Activated CD8-positive, alpha-beta T cell treated with anti-CD3 and anti-CD28 coated beads, Interleukin-2, amount 10 ng/mL, durations not matched to agents 7 days and 5 days (primary cell): ENCODE measurements at regions not wholly inside any gene's neighbourhood (a gene's known extent, or its start where the extent isn't known, plus 50 kb on each side); places are given as distances from the start of the nearest gene placed in this dataset.
A peak's percentile ranks its signal among the peaks of the same experiment; 100 is the strongest.
"Not testable (repeated sequence)": the region's sequence is repeated elsewhere in the genome, so short reads cannot be mapped to it uniquely, and the experiment has no call there.

ENCODE experiments used
- ATAC-seq: fragments of 150-1000 bp; cut with Tn5 transposase; one replicate; pipeline ENCODE4 v1.10.0; 2021; ENCODE audit warnings: moderate library complexity
- CTCF ChIA-PET: fragments of 350-600 bp; sonication (Branson Sonifier 250); formaldehyde crosslinking; loops from one replicate; lab custom pipeline; 2021; ENCODE audit warnings: antibody characterized with exemption; lab: Charles Lee
- POLR2A ChIA-PET: fragments of 350-600 bp; sonication (Branson Sonifier 250); formaldehyde crosslinking; loops from one replicate; lab custom pipeline; 2021; ENCODE audit warnings: antibody characterized with exemption; lab: Charles Lee
- DNase-seq: peaks from one replicate; pipeline ENCODE4 v3.0.0-alpha.2; 2020
- H3K27ac Mint-ChIP-seq: one replicate; pipeline ENCODE4 v1.8.0; 2021; ENCODE audit warnings: mild to moderate bottlenecking, mixed read lengths
- H3K27me3 Mint-ChIP-seq: one replicate; pipeline ENCODE4 v1.8.0; 2021; ENCODE audit warnings: low read depth, mixed read lengths
- H3K36me3 Mint-ChIP-seq: one replicate; pipeline ENCODE4 v1.8.0; 2021; ENCODE audit warnings: low read depth, mixed read lengths
- H3K4me1 Mint-ChIP-seq: one replicate; pipeline ENCODE4 v1.8.0; 2021; ENCODE audit warnings: low read depth, mixed read lengths
- H3K4me3 Mint-ChIP-seq: one replicate; pipeline ENCODE4 v1.8.0; 2021; ENCODE audit warnings: mild to moderate bottlenecking, mixed read lengths
- H3K9me3 Mint-ChIP-seq: one replicate; pipeline ENCODE4 v1.8.0; 2022; ENCODE audit warnings: mixed read lengths; ENCODE audit not compliant: insufficient read depth

DNA sequence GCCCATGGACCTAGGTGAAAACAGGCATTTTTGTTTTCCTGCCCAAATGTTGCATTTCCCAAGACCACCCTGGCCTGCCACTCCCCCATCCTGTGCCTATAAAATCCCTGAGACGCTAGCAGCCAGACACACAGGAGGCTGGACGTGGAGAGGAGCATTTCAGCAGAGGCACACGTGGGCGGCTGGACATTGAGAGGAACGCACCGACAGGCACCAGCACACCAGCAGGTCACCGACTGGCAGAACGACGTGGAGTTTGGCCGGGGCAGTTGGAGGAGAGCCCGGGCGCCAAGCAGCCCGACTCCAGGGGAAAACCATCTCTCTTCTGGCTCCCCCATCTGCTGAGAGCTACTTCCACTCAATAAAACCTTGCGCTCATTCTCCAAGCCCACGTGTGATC is 234.8 kb upstream of the SFRP2 start:
- H3K4me1 Mint-ChIP-seq, H3K36me3 Mint-ChIP-seq, H3K27ac Mint-ChIP-seq, CTCF ChIA-PET, ATAC-seq, H3K9me3 Mint-ChIP-seq, H3K4me3 Mint-ChIP-seq, POLR2A ChIA-PET, DNase-seq: not testable (repeated sequence)
- H3K27me3 Mint-ChIP-seq = peaks cover 12% of the 10 kb centered on the region

GRCh38 chr4:154019811-154020210 is 230.9 kb upstream of the SFRP2 start:
- POLR2A ChIA-PET = no interaction called here
- H3K36me3 Mint-ChIP-seq = no peaks in the 10 kb centered on the region
- no peak for DNase-seq

GRCh38 chr4:154018659-154019058 is 229.8 kb upstream of the SFRP2 start:
- Mint-ChIP-seq H3K4me1 (no peaks in the 10 kb centered on the region), H3K4me3 (no peak overlapping the region), H3K36me3 (no peaks in the 10 kb centered on the region), H3K9me3 (no peaks in the 10 kb centered on the region), H3K27me3 (peaks cover 11% of the 10 kb centered on the region), H3K27ac (no peak overlapping the region)
- ChIA-PET POLR2A (no interaction called here), CTCF (interaction anchor here (0.7 to 2.2 kb wide), 4 partner anchors 118 to 237 kb away, joined by 3 to 7 read pairs (median 5); no protein-coding TSS in a partner anchor)
- ATAC-seq = no peak
- DNase-seq = peak; percentile 22

More at GRCh38 chr4:154019811-154020210, 230.9 kb upstream of the SFRP2 start:
- Mint-ChIP-seq H3K9me3 (no peaks in the 10 kb centered on the region), H3K4me3 (no peak overlapping the region), H3K4me1 (no peaks in the 10 kb centered on the region), H3K27ac (no peak overlapping the region), H3K27me3 (peaks cover 8% of the 10 kb centered on the region)
- CTCF ChIA-PET = interaction anchor here (0.6 to 2.2 kb wide), 3 partner anchors 87 to 234 kb away, joined by 3 to 7 read pairs (median 3); no protein-coding TSS in a partner anchor
- ATAC-seq = no peak

DNA sequence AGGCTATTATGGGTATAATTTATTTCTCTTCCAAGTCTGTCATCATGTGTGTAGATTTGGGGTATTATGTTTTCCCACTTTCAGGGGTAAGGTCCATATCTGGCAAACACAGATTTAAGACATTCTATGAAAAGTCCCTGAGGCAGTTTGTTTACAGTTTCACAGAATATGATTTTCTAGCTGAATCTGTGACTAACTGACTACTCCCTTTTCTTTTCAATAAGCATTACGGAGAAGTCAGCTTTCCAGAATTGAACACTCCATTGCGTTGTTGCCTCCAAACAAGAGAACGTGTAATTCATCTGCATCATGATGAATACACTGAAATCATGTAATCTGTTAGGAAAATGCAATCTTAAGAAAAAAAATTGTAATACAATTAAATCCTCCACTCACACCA is 226.7 kb upstream of the SFRP2 start:
- no peak for ATAC-seq
- Mint-ChIP-seq H3K27ac (no peak overlapping the region), H3K27me3 (peaks cover 10% of the 10 kb centered on the region), H3K9me3 (no peaks in the 10 kb centered on the region), H3K4me3 (no peak overlapping the region), H3K36me3 (no peaks in the 10 kb centered on the region), H3K4me1 (no peaks in the 10 kb centered on the region)
- ChIA-PET POLR2A (no interaction called here), CTCF (no interaction called here)
- DNase-seq = no peak

- POLR2A ChIA-PET = no interaction called here
- Mint-ChIP-seq H3K9me3 (no peaks in the 10 kb centered on the region), H3K4me1 (no peaks in the 10 kb centered on the region), H3K27ac (no peak overlapping the region), H3K27me3 (peaks cover 9% of the 10 kb centered on the region), H3K4me3 (no peak overlapping the region), H3K36me3 (no peaks in the 10 kb centered on the region)
- ATAC-seq (no peak), DNase-seq (no peak)
- CTCF ChIA-PET = no interaction called here
Observed at GRCh38 chr4:154014407-154015321, 225.8 kb upstream of the SFRP2 start.

GRCh38 chr4:154013576-154013975 is 224.7 kb upstream of the SFRP2 start:
- peaks cover 9% of the 10 kb centered on the region for H3K27me3 Mint-ChIP-seq
- H3K4me1 Mint-ChIP-seq = no peaks in the 10 kb centered on the region
- ATAC-seq (no peak), DNase-seq (no peak)
- ChIA-PET POLR2A (no interaction called here), CTCF (no interaction called here)
- H3K36me3 Mint-ChIP-seq = no peaks in the 10 kb centered on the region
- H3K27ac Mint-ChIP-seq = no peak overlapping the region
- H3K9me3 Mint-ChIP-seq = no peaks in the 10 kb centered on the region
- H3K4me3 Mint-ChIP-seq = no peak overlapping the region

- ChIA-PET POLR2A (no interaction called here), CTCF (interaction anchor here (1.5 kb wide), 1 partner anchor 224 kb away, joined by 6 read pairs; no protein-coding TSS in a partner anchor)
- Mint-ChIP-seq H3K36me3 (no peaks in the 10 kb centered on the region), H3K4me1 (no peaks in the 10 kb centered on the region), H3K27me3 (peaks cover 5% of the 10 kb centered on the region), H3K9me3 (no peaks in the 10 kb centered on the region), H3K27ac (no peak overlapping the region), H3K4me3 (no peak overlapping the region)
- DNase-seq (no peak), ATAC-seq (no peak)
Observed at GRCh38 chr4:154010371-154010770, 221.5 kb upstream of the SFRP2 start.

- H3K9me3 Mint-ChIP-seq = no peaks in the 10 kb centered on the region
- ChIA-PET CTCF (interaction anchor here (1.5 kb wide), 1 partner anchor 224 kb away, joined by 6 read pairs; no protein-coding TSS in a partner anchor), POLR2A (no interaction called here)
- H3K36me3 Mint-ChIP-seq = no peaks in the 10 kb centered on the region
- H3K4me3 Mint-ChIP-seq = no peak overlapping the region
- no peak for ATAC-seq
- no peaks in the 10 kb centered on the region for H3K4me1 Mint-ChIP-seq
- no peak overlapping the region for H3K27ac Mint-ChIP-seq
- no peak for DNase-seq
- peaks cover 5% of the 10 kb centered on the region for H3K27me3 Mint-ChIP-seq
Observed at GRCh38 chr4:154009788-154010187, 220.9 kb upstream of the SFRP2 start.

- ChIA-PET POLR2A (no interaction called here), CTCF (interaction anchor here (1.5 kb wide), 1 partner anchor 223 kb away, joined by 6 read pairs; no protein-coding TSS in a partner anchor)
- DNase-seq = no peak
- H3K9me3 Mint-ChIP-seq = no peaks in the 10 kb centered on the region
- no peak overlapping the region for H3K27ac Mint-ChIP-seq
- H3K4me1 Mint-ChIP-seq = no peaks in the 10 kb centered on the region
- H3K4me3 Mint-ChIP-seq = no peak overlapping the region
- no peaks in the 10 kb centered on the region for H3K36me3 Mint-ChIP-seq
- ATAC-seq = no peak
- H3K27me3 Mint-ChIP-seq = peaks cover 2% of the 10 kb centered on the region
Observed at GRCh38 chr4:154009191-154009590, 220.3 kb upstream of the SFRP2 start.

DNA sequence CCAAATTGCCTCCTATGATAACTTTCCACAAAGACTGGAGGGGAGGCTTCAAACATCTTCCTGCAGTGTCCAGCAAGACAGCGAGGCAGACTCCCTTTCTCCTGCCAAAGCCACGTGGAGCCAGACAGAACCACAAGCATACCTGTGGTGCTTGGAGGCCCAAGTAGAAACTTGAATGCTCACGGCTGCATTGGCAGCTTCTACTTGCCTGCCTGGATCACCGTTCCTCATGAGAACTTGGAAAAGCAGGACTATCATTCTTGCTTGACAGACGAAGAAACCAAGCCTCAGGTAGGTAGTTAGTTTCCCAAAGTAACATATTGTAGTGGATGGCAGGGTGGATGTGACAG is 216.3 kb upstream of the SFRP2 start:
- H3K4me1 Mint-ChIP-seq = no peaks in the 10 kb centered on the region
- no peak overlapping the region for H3K4me3 Mint-ChIP-seq
- no peaks in the 10 kb centered on the region for H3K9me3 Mint-ChIP-seq
- no peak for DNase-seq
- POLR2A ChIA-PET = no interaction called here
- CTCF ChIA-PET = no interaction called here
- ATAC-seq = no peak
- H3K36me3 Mint-ChIP-seq = no peaks in the 10 kb centered on the region
- H3K27ac Mint-ChIP-seq = no peak overlapping the region
- peaks cover 2% of the 10 kb centered on the region for H3K27me3 Mint-ChIP-seq

GRCh38 chr4:154004507-154005170 is 215.8 kb upstream of the SFRP2 start:
- Mint-ChIP-seq H3K9me3 (no peaks in the 10 kb centered on the region), H3K27me3 (peaks cover 2% of the 10 kb centered on the region), H3K27ac (no peak overlapping the region), H3K4me1 (no peaks in the 10 kb centered on the region), H3K4me3 (no peak overlapping the region), H3K36me3 (no peaks in the 10 kb centered on the region)
- ChIA-PET POLR2A (no interaction called here), CTCF (no interaction called here)
- ATAC-seq (no peak), DNase-seq (no peak)

DNA sequence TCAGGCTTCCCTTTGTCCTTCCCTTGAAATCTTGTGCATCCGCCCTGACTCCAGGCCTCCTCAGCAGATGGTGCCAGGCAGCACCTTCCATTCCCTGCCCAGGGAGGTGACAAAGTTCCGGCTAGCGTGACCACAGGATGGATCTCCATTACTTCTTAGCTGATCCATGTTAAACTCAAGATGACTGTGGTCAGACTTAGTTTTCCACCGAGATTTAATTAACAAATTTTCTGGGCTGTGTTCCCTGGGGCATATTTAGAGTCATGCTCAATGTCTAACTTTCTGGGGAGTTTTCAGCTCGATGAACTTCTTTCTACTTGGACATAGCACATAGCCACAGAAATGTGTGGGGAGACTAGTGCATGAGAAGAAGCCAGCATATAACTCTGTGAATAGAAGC is 215.1 kb upstream of the SFRP2 start:
- H3K4me3 Mint-ChIP-seq = no peak overlapping the region
- ATAC-seq (no peak), DNase-seq (no peak)
- no peak overlapping the region for H3K27ac Mint-ChIP-seq
- POLR2A ChIA-PET = no interaction called here
- H3K4me1 Mint-ChIP-seq = no peaks in the 10 kb centered on the region
- peaks cover 2% of the 10 kb centered on the region for H3K27me3 Mint-ChIP-seq
- H3K36me3 Mint-ChIP-seq = no peaks in the 10 kb centered on the region
- CTCF ChIA-PET = no interaction called here
- no peaks in the 10 kb centered on the region for H3K9me3 Mint-ChIP-seq
